Upper lobe of left lung (tissue), 6 donors: ENCODE measurements at regions not wholly inside any gene's neighbourhood (a gene's known extent, or its start where the extent isn't known, plus 50 kb on each side); places are given as distances from the start of the nearest gene placed in this dataset.

Experiments
- ATAC-seq, 2 donors: fragments of 200-7000 bp; cut with Tn5 transposase; one replicate each; pipeline ENCODE4 v1.9.1; 2022; ENCODE audit warnings: mild to moderate bottlenecking in 2 of 2, moderate library complexity in 2 of 2; ENCODE audit not compliant: low FRiP score in 2 of 2
- DNase-seq, 2 donors: peaks; one replicate each; pipeline ENCODE4 v3.0.0-alpha.2; 2019 to 2020
- H3K27ac ChIP-seq, 4 donors: fragments of 200-600 bp; sonication (generic); one replicate each; pipeline ENCODE4 v1.5.1; 2016 to 2019
- H3K27me3 ChIP-seq, 4 donors: fragments of 200-600 bp; sonication (generic); one replicate each; pipeline ENCODE4 v1.5.1; 2017 to 2019
- H3K36me3 ChIP-seq, 4 donors: fragments of 200-600 bp; sonication (generic); one replicate each; pipeline ENCODE4 v1.5.1; 2016 to 2019
- H3K4me1 ChIP-seq, 4 donors: fragments of 200-600 bp; sonication (generic); one replicate each; pipeline ENCODE4 v1.5.1; 2018 to 2019
- H3K4me3 ChIP-seq, 4 donors: fragments of 200-600 bp; sonication (generic); one replicate each; pipeline ENCODE4 v1.5.1; 2017 to 2019; ENCODE audit warnings: mild to moderate bottlenecking in 2 of 4, moderate library complexity in 1 of 4
- H3K9me3 ChIP-seq, 4 donors: fragments of 200-600 bp; sonication (generic); one replicate each; pipeline ENCODE4 v1.5.1; 2018 to 2019
- EP300 ChIP-seq, 4 donors: sonication (generic); formaldehyde crosslinking; IDR thresholded peaks; one replicate each; pipeline ENCODE4 v1.5.1; 2017; ENCODE audit warnings: antibody characterized with exemption in 4 of 4, control low read depth in 2 of 4
- POLR2A ChIP-seq, 4 donors: fragments of 450-650 bp; IDR thresholded peaks; one replicate each; pipeline ENCODE4 v1.5.1; 2016 to 2017; ENCODE audit warnings: antibody characterized with exemption in 4 of 4, mild to moderate bottlenecking in 2 of 4
- POLR2AphosphoS5 ChIP-seq, 2 donors: sonication (generic); formaldehyde crosslinking; IDR thresholded peaks; one replicate each; pipeline ENCODE4 v1.5.1; 2017; ENCODE audit warnings: antibody characterized with exemption in 2 of 2
- WGBS, 2 donors: methylation state at CpG; one replicate each; pipeline ENCODE4 v1.1.5; 2017 to 2018; 5-methylcytosine and 5-hydroxymethylcytosine counted together
- TF ChIP-seq, protein P1 (sequence below), 6 experiments: fragments of 450-650 bp in 4 of 6; fragments of 200-600 bp in 2 of 6; sonication (generic) in 2 of 6; IDR thresholded peaks; one replicate each; pipeline ENCODE4 v1.5.1; 2016 to 2019; ENCODE audit warnings: antibody characterized with exemption in 6 of 6
- donor health status: DM: no; HTN: no; CAD: no; lungs with moderate emphysema.
- donor health status: DM: no; HTN: yes; CAD: no; lungs with severe emphysema.

DNA sequence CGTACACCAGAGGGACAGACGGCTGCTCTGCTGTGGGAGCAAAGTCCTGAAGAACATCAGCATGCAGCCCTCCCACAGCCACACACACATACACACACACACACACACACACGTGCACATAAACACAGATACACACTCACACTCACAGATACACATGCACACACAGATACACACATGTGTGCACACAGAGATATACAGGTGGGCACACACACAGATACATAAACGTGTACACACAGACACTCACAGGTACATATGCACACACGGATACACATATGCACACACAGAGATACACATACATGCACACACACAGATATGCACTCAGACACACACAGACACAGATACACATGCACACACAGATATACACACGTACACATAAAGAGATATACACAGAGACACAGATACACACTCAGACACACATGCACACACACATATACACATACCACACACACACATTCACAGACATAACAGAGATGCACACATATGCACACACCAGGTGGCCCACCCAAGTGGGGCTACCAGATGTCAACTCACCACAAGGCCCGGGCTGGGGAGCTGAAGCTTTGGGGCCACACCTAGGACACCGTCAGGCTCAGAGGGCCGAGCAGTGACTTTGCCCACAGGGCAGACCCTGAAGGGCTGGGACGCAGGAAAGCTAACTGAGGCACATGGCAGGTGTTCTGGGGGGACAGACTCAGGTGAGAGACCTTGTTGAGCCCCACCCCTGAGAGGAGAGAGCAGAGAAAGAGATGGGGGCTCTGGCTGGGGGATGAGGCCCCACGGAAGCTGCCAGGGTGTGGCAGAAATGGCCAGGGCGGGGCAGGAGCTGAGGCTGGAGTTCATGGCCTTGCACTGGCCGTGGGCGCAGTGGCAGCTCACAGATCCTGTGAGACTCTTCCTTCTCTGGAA lies 148.6 kb upstream of the PPP1R26 start:
- WGBS, 2 donors: 84 to 88% methylated on average over 14 of the region's 14 CpGs
- Histone ChIP-seq H3K4me3 (no peak overlapping the region), H3K9me3 (peaks cover 0 to 6% (median 0%) of the 10 kb centered on the region in 4 donors), H3K4me1 (no peaks in the 10 kb centered on the region), H3K36me3 (no peaks in the 10 kb centered on the region), H3K27ac (no peak overlapping the region), H3K27me3 (no peaks in the 10 kb centered on the region)
- TF ChIP-seq POLR2A (IDR thresholded peaks at IDR 0.05): no peak
- TF ChIP-seq, protein P1, sequence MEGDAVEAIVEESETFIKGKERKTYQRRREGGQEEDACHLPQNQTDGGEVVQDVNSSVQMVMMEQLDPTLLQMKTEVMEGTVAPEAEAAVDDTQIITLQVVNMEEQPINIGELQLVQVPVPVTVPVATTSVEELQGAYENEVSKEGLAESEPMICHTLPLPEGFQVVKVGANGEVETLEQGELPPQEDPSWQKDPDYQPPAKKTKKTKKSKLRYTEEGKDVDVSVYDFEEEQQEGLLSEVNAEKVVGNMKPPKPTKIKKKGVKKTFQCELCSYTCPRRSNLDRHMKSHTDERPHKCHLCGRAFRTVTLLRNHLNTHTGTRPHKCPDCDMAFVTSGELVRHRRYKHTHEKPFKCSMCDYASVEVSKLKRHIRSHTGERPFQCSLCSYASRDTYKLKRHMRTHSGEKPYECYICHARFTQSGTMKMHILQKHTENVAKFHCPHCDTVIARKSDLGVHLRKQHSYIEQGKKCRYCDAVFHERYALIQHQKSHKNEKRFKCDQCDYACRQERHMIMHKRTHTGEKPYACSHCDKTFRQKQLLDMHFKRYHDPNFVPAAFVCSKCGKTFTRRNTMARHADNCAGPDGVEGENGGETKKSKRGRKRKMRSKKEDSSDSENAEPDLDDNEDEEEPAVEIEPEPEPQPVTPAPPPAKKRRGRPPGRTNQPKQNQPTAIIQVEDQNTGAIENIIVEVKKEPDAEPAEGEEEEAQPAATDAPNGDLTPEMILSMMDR (IDR thresholded peaks at IDR 0.05): no peak
- DNase-seq: peak; percentile 6 to 36
- ATAC-seq: no peak

DNA sequence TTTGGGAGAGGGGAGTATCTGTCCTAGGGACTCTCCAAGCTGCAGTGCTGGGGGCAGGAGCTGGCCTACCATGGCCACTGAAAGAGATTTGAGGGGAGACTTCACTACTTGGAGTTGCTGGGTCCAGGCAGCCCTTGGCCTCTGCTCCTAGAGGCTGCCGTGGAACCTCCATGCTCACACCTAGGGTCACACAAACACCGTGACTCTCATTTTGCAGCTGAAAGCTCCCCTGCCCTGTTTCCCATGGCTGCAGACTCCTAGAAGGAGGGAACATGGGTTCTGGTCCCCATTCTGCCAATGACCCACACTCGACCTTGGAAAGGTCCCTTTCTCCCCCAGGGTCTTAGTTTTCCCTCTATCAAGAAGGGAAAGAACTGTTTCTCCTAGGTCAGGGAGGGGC lies 147.1 kb upstream of the PPP1R26 start:
- ATAC-seq (no peak), DNase-seq (peak in 1 of 2 donors; percentile 13)
- Histone ChIP-seq H3K4me1 (no peaks in the 10 kb centered on the region), H3K9me3 (peaks cover 0 to 3% (median 0%) of the 10 kb centered on the region in 4 donors), H3K27me3 (no peaks in the 10 kb centered on the region), H3K4me3 (no peak overlapping the region), H3K36me3 (no peaks in the 10 kb centered on the region), H3K27ac (no peak overlapping the region)
- WGBS, 2 donors: 53 to 64% methylated on average over 2 to 3 of the region's 3 CpGs
- TF ChIP-seq EP300 (IDR thresholded peaks at IDR 0.05) (no peak), POLR2A (IDR thresholded peaks at IDR 0.05) (no peak), POLR2AphosphoS5 (IDR thresholded peaks at IDR 0.05) (no peak)
- TF ChIP-seq, protein P1 (IDR thresholded peaks at IDR 0.05): no peak

DNA sequence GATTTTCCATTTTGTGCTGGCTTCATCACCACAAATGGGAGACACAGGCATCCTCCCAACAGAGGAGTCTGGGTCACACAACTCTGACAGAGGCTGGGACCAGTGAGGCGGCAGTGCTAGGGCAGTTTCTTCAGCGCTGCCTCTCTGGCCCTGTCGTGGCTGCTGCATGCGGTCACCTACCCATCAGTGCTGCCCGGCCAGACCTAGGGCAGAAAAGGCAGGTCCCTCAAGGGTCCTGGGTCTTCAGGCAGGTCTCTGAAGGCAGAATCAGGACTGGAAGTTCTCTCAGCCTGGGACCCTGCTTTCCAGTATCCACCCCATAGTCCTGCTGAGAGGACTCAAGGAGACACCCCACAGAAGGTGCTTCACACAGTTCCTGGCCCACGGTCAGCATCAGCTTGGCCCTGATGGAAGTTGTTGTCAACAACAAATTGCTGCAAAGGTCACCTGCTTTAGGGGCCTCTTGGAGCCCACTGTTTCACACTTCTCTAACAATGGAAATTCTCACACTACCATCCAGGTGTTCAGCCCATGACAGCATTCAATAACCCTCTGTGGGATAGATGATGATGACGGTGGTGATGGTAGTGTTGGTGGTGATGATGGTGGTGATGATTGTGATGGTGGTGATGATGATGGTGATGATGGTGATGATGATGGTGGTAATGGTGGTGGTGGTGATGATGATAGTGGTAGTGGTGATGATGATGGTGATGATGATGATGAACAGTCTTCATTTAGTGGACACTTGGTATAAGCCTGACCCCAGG lies 146.4 kb upstream of the PPP1R26 start:
- no peak overlapping the region for H3K27ac ChIP-seq
- DNase-seq (peak in 1 of 2 donors; percentile 20), ATAC-seq (no peak)
- WGBS, 2 donors: 96 to 100% methylated on average over 7 of the region's 7 CpGs
- H3K36me3 ChIP-seq: no peaks in the 10 kb centered on the region
- TF ChIP-seq EP300 (IDR thresholded peaks at IDR 0.05) (no peak), POLR2A (IDR thresholded peaks at IDR 0.05) (no peak), POLR2AphosphoS5 (IDR thresholded peaks at IDR 0.05) (no peak)
- TF ChIP-seq, protein P1 (IDR thresholded peaks at IDR 0.05): no peak
- no peaks in the 10 kb centered on the region for H3K27me3 ChIP-seq
- no peaks in the 10 kb centered on the region for H3K9me3 ChIP-seq
- H3K4me1 ChIP-seq: no peaks in the 10 kb centered on the region
- H3K4me3 ChIP-seq: no peak overlapping the region

DNA sequence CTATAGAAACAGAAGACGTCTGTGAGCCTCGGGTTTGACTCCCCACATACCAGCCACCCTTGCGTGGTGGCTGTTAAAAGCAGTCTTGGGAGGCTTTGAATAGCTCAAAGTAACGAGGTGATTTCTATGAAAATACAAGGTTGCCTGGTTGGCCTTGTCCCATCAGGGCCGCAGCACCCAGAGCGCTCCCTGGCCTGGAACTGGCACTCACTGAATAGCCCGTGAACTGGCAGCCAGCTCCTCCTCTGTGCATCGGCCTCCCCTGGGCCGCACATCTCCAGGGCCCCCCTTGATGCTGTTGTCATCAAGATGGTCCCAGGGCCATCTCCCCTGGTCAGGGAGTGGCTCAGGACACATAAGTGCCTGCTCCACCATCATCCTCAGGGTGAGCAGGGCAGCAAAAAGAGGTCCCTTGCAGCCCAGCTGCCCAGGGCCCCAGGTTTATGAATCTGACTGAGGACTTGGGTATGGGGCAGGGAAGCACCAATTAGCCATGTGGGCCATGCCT lies 144.6 kb upstream of the PPP1R26 start:
- 90 to 91% methylated on average over 7 to 9 of the region's 9 CpGs for WGBS, 2 donors
- peak; percentile 9 to 33 for DNase-seq
- Histone ChIP-seq H3K4me1 (no peaks in the 10 kb centered on the region), H3K27me3 (no peaks in the 10 kb centered on the region), H3K27ac (no peak overlapping the region), H3K36me3 (no peaks in the 10 kb centered on the region), H3K9me3 (no peaks in the 10 kb centered on the region), H3K4me3 (no peak overlapping the region)
- no peak for TF ChIP-seq POLR2A (IDR thresholded peaks at IDR 0.05)
- no peak for TF ChIP-seq POLR2AphosphoS5 (IDR thresholded peaks at IDR 0.05)
- no peak for ATAC-seq

DNA sequence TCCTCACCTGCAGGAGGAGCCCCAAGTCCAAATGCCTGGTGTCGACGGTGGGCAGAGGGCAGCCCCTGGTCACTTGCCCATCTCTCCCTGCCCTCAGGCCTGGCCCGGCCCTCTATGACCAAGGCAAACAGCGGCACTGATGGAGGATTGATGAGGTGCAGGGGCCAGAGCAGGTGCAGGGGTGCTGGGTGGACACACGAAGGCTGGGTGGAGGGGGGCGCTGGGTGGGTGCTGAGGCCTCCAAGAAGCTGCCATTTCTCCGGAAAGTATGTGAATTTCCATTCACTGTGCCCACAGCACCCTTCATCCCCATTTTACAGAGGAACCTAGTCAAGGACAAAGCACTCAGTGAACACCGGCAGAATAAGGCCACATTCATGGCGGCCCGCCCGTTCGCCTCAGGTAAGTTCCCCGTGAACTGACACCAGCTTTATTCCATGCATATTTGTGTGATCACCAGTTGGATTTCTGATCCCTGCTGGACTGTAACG lies 143.8 kb upstream of the PPP1R26 start:
- TF ChIP-seq POLR2AphosphoS5 (IDR thresholded peaks at IDR 0.05) (no peak), POLR2A (IDR thresholded peaks at IDR 0.05) (no peak), EP300 (IDR thresholded peaks at IDR 0.05) (no peak)
- TF ChIP-seq, protein P1 (IDR thresholded peaks at IDR 0.05): no peak
- Histone ChIP-seq H3K27me3 (no peaks in the 10 kb centered on the region), H3K36me3 (no peaks in the 10 kb centered on the region), H3K4me1 (peaks cover 0 to 6% (median 2%) of the 10 kb centered on the region in 4 donors), H3K4me3 (no peak overlapping the region), H3K9me3 (no peaks in the 10 kb centered on the region), H3K27ac (no peak overlapping the region)
- DNase-seq (peak; percentile 12 to 52), ATAC-seq (no peak)
- WGBS, 2 donors: 88 to 91% methylated on average over 14 of the region's 14 CpGs
